ENCODE measurements at regions not wholly inside any gene's neighbourhood (a gene's known extent, or its start where the extent isn't known, plus 50 kb on each side); places are given as distances from the start of the nearest gene placed in this dataset.

DNA sequence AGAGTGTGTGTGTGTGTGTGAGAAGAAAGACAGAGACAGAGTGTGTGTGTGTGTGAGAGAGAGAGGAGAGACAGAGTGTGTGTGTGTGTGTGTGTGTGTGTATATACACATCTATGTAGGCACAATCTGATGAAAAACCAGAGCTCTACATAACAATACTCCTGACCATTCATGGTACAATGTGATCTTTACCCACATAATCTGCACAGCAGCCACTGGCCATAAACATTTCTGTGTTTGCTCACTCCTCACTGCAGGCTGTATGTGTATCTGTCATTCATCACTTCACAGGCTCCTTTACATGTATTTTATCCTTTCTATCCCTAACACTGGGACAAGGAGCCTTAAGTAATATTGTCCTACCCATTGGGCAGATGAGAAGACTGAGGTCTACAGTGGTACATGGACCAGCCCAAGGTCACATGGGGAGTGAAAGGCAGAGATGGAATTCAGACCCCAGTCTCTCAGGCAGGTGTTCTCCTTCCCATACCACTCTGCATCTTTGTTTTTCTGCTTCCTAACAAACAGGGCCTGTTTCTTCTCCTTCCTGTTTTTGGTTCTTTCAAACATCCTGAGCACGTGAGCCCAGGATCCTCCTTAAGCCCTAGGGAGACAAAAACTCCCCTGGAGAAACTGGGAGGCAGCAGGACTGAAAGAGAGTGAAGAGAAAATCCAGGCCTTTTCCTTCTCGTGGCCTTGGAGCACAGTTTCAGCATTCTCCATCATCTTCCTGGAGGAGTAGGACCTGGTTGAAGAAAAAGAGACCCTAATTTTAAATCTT lies 201.7 kb upstream of the MSX2 start:
- TF ChIP-seq ISL1 (CRISPR knock-in tag; IDR thresholded peaks at IDR 0.05) (no peak), ARNTL (CRISPR knock-in tag; IDR thresholded peaks at IDR 0.05; ENCODE audit: borderline replicate concordance, low read depth) (no peak), RARB (CRISPR knock-in tag; IDR thresholded peaks at IDR 0.05) (no peak), PPARA (CRISPR knock-in tag; IDR thresholded peaks at IDR 0.05; ENCODE audit: borderline replicate concordance) (no peak), CSDC2 (CRISPR knock-in tag; IDR thresholded peaks at IDR 0.05) (no peak), ZFP30 (CRISPR knock-in tag; IDR thresholded peaks at IDR 0.05) (no peak), ZC3H10 (CRISPR knock-in tag; IDR thresholded peaks at IDR 0.05) (no peak), BACH2 (CRISPR knock-in tag; IDR thresholded peaks at IDR 0.05; ENCODE audit: borderline replicate concordance) (no peak)
- TF ChIP-seq, protein P1, sequence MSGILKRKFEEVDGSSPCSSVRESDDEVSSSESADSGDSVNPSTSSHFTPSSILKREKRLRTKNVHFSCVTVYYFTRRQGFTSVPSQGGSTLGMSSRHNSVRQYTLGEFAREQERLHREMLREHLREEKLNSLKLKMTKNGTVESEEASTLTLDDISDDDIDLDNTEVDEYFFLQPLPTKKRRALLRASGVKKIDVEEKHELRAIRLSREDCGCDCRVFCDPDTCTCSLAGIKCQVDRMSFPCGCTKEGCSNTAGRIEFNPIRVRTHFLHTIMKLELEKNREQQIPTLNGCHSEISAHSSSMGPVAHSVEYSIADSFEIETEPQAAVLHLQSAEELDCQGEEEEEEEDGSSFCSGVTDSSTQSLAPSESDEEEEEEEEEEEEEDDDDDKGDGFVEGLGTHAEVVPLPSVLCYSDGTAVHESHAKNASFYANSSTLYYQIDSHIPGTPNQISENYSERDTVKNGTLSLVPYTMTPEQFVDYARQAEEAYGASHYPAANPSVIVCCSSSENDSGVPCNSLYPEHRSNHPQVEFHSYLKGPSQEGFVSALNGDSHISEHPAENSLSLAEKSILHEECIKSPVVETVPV (CRISPR knock-in tag; IDR thresholded peaks at IDR 0.05): no peak
- TF ChIP-seq, protein P2, sequence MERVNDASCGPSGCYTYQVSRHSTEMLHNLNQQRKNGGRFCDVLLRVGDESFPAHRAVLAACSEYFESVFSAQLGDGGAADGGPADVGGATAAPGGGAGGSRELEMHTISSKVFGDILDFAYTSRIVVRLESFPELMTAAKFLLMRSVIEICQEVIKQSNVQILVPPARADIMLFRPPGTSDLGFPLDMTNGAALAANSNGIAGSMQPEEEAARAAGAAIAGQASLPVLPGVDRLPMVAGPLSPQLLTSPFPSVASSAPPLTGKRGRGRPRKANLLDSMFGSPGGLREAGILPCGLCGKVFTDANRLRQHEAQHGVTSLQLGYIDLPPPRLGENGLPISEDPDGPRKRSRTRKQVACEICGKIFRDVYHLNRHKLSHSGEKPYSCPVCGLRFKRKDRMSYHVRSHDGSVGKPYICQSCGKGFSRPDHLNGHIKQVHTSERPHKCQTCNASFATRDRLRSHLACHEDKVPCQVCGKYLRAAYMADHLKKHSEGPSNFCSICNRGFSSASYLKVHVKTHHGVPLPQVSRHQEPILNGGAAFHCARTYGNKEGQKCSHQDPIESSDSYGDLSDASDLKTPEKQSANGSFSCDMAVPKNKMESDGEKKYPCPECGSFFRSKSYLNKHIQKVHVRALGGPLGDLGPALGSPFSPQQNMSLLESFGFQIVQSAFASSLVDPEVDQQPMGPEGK (CRISPR knock-in tag; IDR thresholded peaks at IDR 0.05; ENCODE audit: borderline replicate concordance): no peak

All from SK-N-SH treated with all-trans-retinoic acid at 6 μM for 48 hours (cell line).